Keratinocyte (primary cell): ENCODE measurements at regions not wholly inside any gene's neighbourhood (a gene's known extent, or its start where the extent isn't known, plus 50 kb on each side); places are given as distances from the start of the nearest gene placed in this dataset.

Experiments used
- DNase-seq: peaks from one replicate; pipeline ENCODE4 v3.0.0-alpha.2; 2011; ENCODE audit warnings: low read depth, missing footprints, low spot score
- FAIRE-seq: peaks from 2 replicates; lab custom pipeline; 2011; peaks lifted over from hg19 to GRCh38; lab: Jason Lieb, UNC
- H2AFZ ChIP-seq: 2 replicates; pipeline ENCODE4 v1.6.0; 2012; ENCODE audit warnings: low read length, control low read depth, inconsistent platforms; ENCODE audit not compliant: control insufficient read depth
- H3K27ac ChIP-seq: 2 replicates; pipeline ENCODE4 v1.5.1; 2011; ENCODE audit warnings: low read length; ENCODE audit not compliant: control insufficient read depth, insufficient read depth
- H3K27me3 ChIP-seq: 3 replicates; pipeline ENCODE4 v1.6.0; 2011; ENCODE audit warnings: low read length; ENCODE audit not compliant: control insufficient read depth, insufficient read depth; ENCODE audit errors: extremely low read depth
- H3K36me3 ChIP-seq, 2 experiments: 2 replicates in 1 of 2; 3 replicates in 1 of 2; pipeline ENCODE4 v1.5.1; 2011; ENCODE audit warnings: low read length in 2 of 2, mild to moderate bottlenecking in 1 of 2; ENCODE audit not compliant: control insufficient read depth in 2 of 2, insufficient read depth in 2 of 2; ENCODE audit errors: extremely low read depth in 1 of 2
- H3K4me1 ChIP-seq: 3 replicates; pipeline ENCODE4 v1.5.1; 2011; ENCODE audit warnings: low read length; ENCODE audit not compliant: control insufficient read depth, insufficient read depth; ENCODE audit errors: extremely low read depth
- H3K4me2 ChIP-seq: 3 replicates; pipeline ENCODE4 v1.6.0; 2011; ENCODE audit warnings: low read depth, low read length; ENCODE audit not compliant: control insufficient read depth, insufficient read depth; ENCODE audit errors: extremely low read depth
- H3K4me3 ChIP-seq, 3 experiments: fragments of 200-600 bp in 1 of 3; sonication (generic) in 1 of 3; 2 replicates in 2 of 3; 3 replicates in 1 of 3; pipeline ENCODE4 v1.5.1; 2011 to 2016; ENCODE audit warnings: low read length in 3 of 3, mild to moderate bottlenecking in 3 of 3, control low read depth in 2 of 3, inconsistent platforms in 1 of 3, low read depth in 1 of 3, mixed read lengths in 1 of 3, mixed run types in 1 of 3, moderate library complexity in 1 of 3; ENCODE audit not compliant: control insufficient read depth in 2 of 3, insufficient read depth in 2 of 3; ENCODE audit errors: extremely low read depth in 1 of 3
- H3K79me2 ChIP-seq: 2 replicates; pipeline ENCODE4 v1.6.0; 2012; ENCODE audit warnings: low read length; ENCODE audit not compliant: control insufficient read depth, insufficient read depth
- H3K9ac ChIP-seq: 3 replicates; pipeline ENCODE4 v1.6.0; 2011; ENCODE audit warnings: low read length; ENCODE audit not compliant: control insufficient read depth, insufficient read depth; ENCODE audit errors: extremely low read depth
- H3K9me1 ChIP-seq: 3 replicates; pipeline ENCODE4 v1.6.0; 2011; ENCODE audit warnings: low read length; ENCODE audit not compliant: control insufficient read depth, insufficient read depth; ENCODE audit errors: extremely low read depth
- H3K9me3 ChIP-seq: 2 replicates; pipeline ENCODE4 v1.5.1; 2012; ENCODE audit warnings: low read depth, low read length; ENCODE audit not compliant: control insufficient read depth
- H4K20me1 ChIP-seq: 3 replicates; pipeline ENCODE4 v1.6.0; 2011; ENCODE audit warnings: low read length; ENCODE audit not compliant: control insufficient read depth, insufficient read depth; ENCODE audit errors: extremely low read depth
- CTCF ChIP-seq, 3 experiments: IDR thresholded peaks in 1 of 3; conservative IDR thresholded peaks in 1 of 3; optimal IDR thresholded peaks in 1 of 3; 2 replicates in 2 of 3; 3 replicates in 1 of 3; pipeline versions ENCODE3 to v1.5.1; 2011; ENCODE audit warnings: low read length in 3 of 3, mild to moderate bottlenecking in 3 of 3, moderate library complexity in 2 of 3, control low read depth in 1 of 3, inconsistent platforms in 1 of 3; ENCODE audit not compliant: insufficient read depth in 2 of 3; ENCODE audit errors: extremely low read depth in 1 of 3
- EZH2 ChIP-seq: IDR thresholded peaks from one replicate; pipeline ENCODE4 v1.6.1; 2012; ENCODE audit warnings: inconsistent platforms, mild to moderate bottlenecking, low read length, moderate library complexity
- dilution Hi-C: fragments of 300-500 bp; cut with MboI; formaldehyde crosslinking; loops from one replicate; pipeline ENCODE4 v1.7.0; 2020; ENCODE audit warnings: low sequenced_read_pairs; ENCODE audit not compliant: extremely low pct_ligation_motif_present

- Histone ChIP-seq H3K27me3 (no peaks in the 10 kb centered on the region), H3K36me3 (no peaks in the 10 kb centered on the region), H3K4me3 (no peak overlapping the region), H2AFZ (no peak overlapping the region), H3K9me1 (no peaks in the 10 kb centered on the region), H4K20me1 (no peaks in the 10 kb centered on the region), H3K9ac (no peak overlapping the region), H3K79me2 (no peaks in the 10 kb centered on the region), H3K4me2 (no peak overlapping the region), H3K9me3 (no peaks in the 10 kb centered on the region), H3K27ac (no peak overlapping the region), H3K4me1 (no peaks in the 10 kb centered on the region)
- TF ChIP-seq EZH2: no peak
- TF ChIP-seq CTCF (optimal IDR thresholded peaks at IDR 0.05 in 1 of 3, IDR thresholded peaks at IDR 0.05 in 1 of 3, conservative IDR thresholded peaks at IDR 0.05 in 1 of 3; ENCODE audit: extremely low read depth in 1 of 3, insufficient read depth in 2 of 3, low read length in 3 of 3): no peak
- dilution Hi-C loops: no loop called here
- no peak for FAIRE-seq
- DNase-seq: no peak
These were observed 366.9 kb upstream of the STAC start for GRCh38 chr3:36013425-36013824.

GRCh38 chr3:36025232-36025631 is 355.1 kb upstream of the STAC start:
- H2AFZ ChIP-seq: no peak overlapping the region
- no peak overlapping the region for H3K27ac ChIP-seq
- no peaks in the 10 kb centered on the region for H3K36me3 ChIP-seq
- no peaks in the 10 kb centered on the region for H3K9me1 ChIP-seq
- H3K9me3 ChIP-seq: no peaks in the 10 kb centered on the region
- H3K9ac ChIP-seq: no peak overlapping the region
- no peaks in the 10 kb centered on the region for H3K79me2 ChIP-seq
- FAIRE-seq (no peak), DNase-seq (no peak)
- H4K20me1 ChIP-seq: no peaks in the 10 kb centered on the region
- TF ChIP-seq EZH2 (no peak), CTCF (optimal IDR thresholded peaks at IDR 0.05 in 1 of 3, IDR thresholded peaks at IDR 0.05 in 1 of 3, conservative IDR thresholded peaks at IDR 0.05 in 1 of 3; ENCODE audit: extremely low read depth in 1 of 3, insufficient read depth in 2 of 3, low read length in 3 of 3) (no peak)
- no peaks in the 10 kb centered on the region for H3K27me3 ChIP-seq
- H3K4me2 ChIP-seq: no peak overlapping the region
- dilution Hi-C loops: no loop called here
- no peaks in the 10 kb centered on the region for H3K4me1 ChIP-seq
- no peak overlapping the region for H3K4me3 ChIP-seq
